ENCODE measurements at regions not wholly inside any gene's neighbourhood (a gene's known extent, or its start where the extent isn't known, plus 50 kb on each side); places are given as distances from the start of the nearest gene placed in this dataset.

DNA sequence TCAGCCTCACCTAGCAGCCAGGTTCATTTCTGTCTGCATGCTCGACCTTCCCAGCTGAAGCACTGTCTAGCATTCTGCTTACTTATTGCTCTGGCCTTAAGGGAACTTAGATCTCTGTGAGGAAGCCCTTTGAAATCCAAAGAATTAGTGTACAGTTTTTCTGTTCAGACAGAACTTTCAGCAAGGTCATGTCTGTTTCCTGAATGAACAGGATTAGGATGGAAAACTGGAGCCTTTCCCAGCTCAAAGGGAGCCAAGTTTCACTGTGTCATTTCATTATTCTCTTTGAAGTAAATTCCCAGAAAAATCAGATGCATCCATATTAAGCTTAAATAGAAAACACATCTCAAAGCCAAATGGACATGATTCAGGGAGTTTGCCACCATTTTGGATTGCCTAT, 457.3 kb upstream of the KCNMB2 start:
- Histone ChIP-seq H3K4ac (replicated peaks; ENCODE audit: insufficient read length, low read depth, low read length) (no peak overlapping the region), H3K79me2 (ENCODE audit: control insufficient read depth in 1 of 2, insufficient read depth in 2 of 2, low read length in 2 of 2) (no peaks in the 10 kb centered on the region), H3K56ac (replicated peaks; ENCODE audit: insufficient read length, low read depth, low read length) (no peak overlapping the region), H4K5ac (ENCODE audit: insufficient read length, low read depth, low read length) (no peak overlapping the region), H3K36me3 (ENCODE audit: control insufficient read depth in 2 of 4, insufficient read depth in 4 of 4, low read length in 3 of 4) (no peaks in the 10 kb centered on the region), H3K18ac (ENCODE audit: extremely low read depth, low read length) (no peak overlapping the region), H3K4me3 (ENCODE audit: extremely low read depth in 1 of 4, insufficient read depth in 2 of 4, low read depth in 3 of 4, low read length in 4 of 4) (no peak overlapping the region), H3K14ac (ENCODE audit: insufficient read length) (no peak overlapping the region), H3K23me2 (ENCODE audit: low read depth, low read length) (no peaks in the 10 kb centered on the region), H2BK15ac (ENCODE audit: low read length) (no peak overlapping the region), H3K9ac (replicated peaks in 1 of 4; ENCODE audit: extremely low read depth in 1 of 4, low read depth in 3 of 4, low read length in 3 of 4) (no peak overlapping the region), H3K4me2 (ENCODE audit: insufficient read depth in 1 of 2, low read depth in 2 of 2, low read length in 2 of 2) (no peak overlapping the region), H2BK120ac (replicated peaks; ENCODE audit: low read depth, low read length) (no peak overlapping the region), H2AK5ac (ENCODE audit: low read depth, low read length) (no peak overlapping the region), H2BK20ac (ENCODE audit: low read length) (no peak overlapping the region), H4K91ac (replicated peaks; ENCODE audit: insufficient read length, low read length) (no peak overlapping the region), H4K20me1 (replicated peaks in 1 of 2; ENCODE audit: control insufficient read depth in 1 of 2, insufficient read depth in 2 of 2, low read length in 2 of 2) (no peaks in the 10 kb centered on the region), H4K8ac (ENCODE audit: extremely low read depth, insufficient read depth, low read length) (no peak overlapping the region), H2BK12ac (ENCODE audit: low read depth, low read length) (no peak overlapping the region), H2AFZ (ENCODE audit: low read length) (0 out of 2 replicates have a peak overlapping the region, but pooled peaks have one; percentile 10), H3K27me3 (replicated peaks in 1 of 4; ENCODE audit: control insufficient read depth in 3 of 4, extremely low read depth in 1 of 4, insufficient read depth in 3 of 4, low read length in 3 of 4) (no peaks in the 10 kb centered on the region), H3K27ac (ENCODE audit: low read depth, low read length) (no peak overlapping the region), H2BK5ac (ENCODE audit: low read depth, low read length) (no peak overlapping the region), H3K23ac (ENCODE audit: insufficient read length) (no peak overlapping the region), H3K4me1 (replicated peaks in 1 of 4; ENCODE audit: control insufficient read depth in 3 of 4, insufficient read depth in 4 of 4, low read length in 3 of 4) (no peaks in the 10 kb centered on the region), H3K9me3 (ENCODE audit: insufficient read depth in 2 of 2, low read depth in 1 of 2, low read length in 1 of 2) (peaks cover 0 to 3% of the 10 kb centered on the region in 2 experiments; a peak in 1 of 4 replicates), H3K79me1 (ENCODE audit: low read depth, low read length) (no peaks in the 10 kb centered on the region)
- ChIA-PET CTCF (ENCODE audit: partially characterized antibody) (no interaction called here), POLR2A (ENCODE audit: partially characterized antibody) (interaction anchor here (1.0 kb wide), 1 partner anchor 8 kb away, joined by 3 read pairs; no protein-coding TSS in a partner anchor)
- FAIRE-seq: no peak
- TF ChIP-seq EGR1 (IDR thresholded peaks at IDR 0.05; ENCODE audit: borderline replicate concordance, low read depth, low read length): no peak
- TF ChIP-seq SUZ12 (IDR thresholded peaks at IDR 0.05; ENCODE audit: low read length): no peak
- no peak for TF ChIP-seq NANOG (IDR thresholded peaks at IDR 0.05; ENCODE audit: insufficient read depth, low read depth, low read length, poor library complexity, severe bottlenecking)
- no peak for TF ChIP-seq TBP (IDR thresholded peaks at IDR 0.05; ENCODE audit: low read depth, low read length)
- no peak for TF ChIP-seq SIRT6 (IDR thresholded peaks at IDR 0.05; ENCODE audit: low read length)
- TF ChIP-seq POU5F1 (IDR thresholded peaks at IDR 0.05; ENCODE audit: low read depth, low read length): no peak
- TF ChIP-seq, protein P1, sequence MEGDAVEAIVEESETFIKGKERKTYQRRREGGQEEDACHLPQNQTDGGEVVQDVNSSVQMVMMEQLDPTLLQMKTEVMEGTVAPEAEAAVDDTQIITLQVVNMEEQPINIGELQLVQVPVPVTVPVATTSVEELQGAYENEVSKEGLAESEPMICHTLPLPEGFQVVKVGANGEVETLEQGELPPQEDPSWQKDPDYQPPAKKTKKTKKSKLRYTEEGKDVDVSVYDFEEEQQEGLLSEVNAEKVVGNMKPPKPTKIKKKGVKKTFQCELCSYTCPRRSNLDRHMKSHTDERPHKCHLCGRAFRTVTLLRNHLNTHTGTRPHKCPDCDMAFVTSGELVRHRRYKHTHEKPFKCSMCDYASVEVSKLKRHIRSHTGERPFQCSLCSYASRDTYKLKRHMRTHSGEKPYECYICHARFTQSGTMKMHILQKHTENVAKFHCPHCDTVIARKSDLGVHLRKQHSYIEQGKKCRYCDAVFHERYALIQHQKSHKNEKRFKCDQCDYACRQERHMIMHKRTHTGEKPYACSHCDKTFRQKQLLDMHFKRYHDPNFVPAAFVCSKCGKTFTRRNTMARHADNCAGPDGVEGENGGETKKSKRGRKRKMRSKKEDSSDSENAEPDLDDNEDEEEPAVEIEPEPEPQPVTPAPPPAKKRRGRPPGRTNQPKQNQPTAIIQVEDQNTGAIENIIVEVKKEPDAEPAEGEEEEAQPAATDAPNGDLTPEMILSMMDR (IDR thresholded peaks at IDR 0.05; ENCODE audit: control extremely low read depth in 1 of 3, insufficient read depth in 1 of 3, low read depth in 1 of 3, low read length in 3 of 3): no peak
- no peak for TF ChIP-seq EZH2 (IDR thresholded peaks at IDR 0.05; ENCODE audit: low read depth, low read length, severe bottlenecking)
- no peak for TF ChIP-seq BACH1 (IDR thresholded peaks at IDR 0.05; ENCODE audit: low read length)
- TF ChIP-seq, protein P2, sequence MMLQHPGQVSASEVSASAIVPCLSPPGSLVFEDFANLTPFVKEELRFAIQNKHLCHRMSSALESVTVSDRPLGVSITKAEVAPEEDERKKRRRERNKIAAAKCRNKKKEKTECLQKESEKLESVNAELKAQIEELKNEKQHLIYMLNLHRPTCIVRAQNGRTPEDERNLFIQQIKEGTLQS (IDR thresholded peaks at IDR 0.05; ENCODE audit: insufficient read depth, low read depth, low read length): no peak
- TF ChIP-seq CREB1 (IDR thresholded peaks at IDR 0.05): no peak
- no peak for TF ChIP-seq BRCA1 (IDR thresholded peaks at IDR 0.05; ENCODE audit: low read depth, low read length)
- WGBS, 2 experiments (ENCODE audit: extremely low coverage in 1 of 2, insufficient coverage in 1 of 2, insufficient read length in 1 of 2, insufficient replicate concordance in 2 of 2, low coverage in 1 of 2, low lambda C conversion rate in 2 of 2, missing lambda C conversion rate in 1 of 2): 89% methylated on average over 1 of the region's 1 CpG; no CpG with 5 or more reads in 1 of the 2 experiments
- no peak for DNase-seq (ENCODE audit: low read depth in 1 of 2, low spot score in 2 of 2)
